GM21723 (cell line): ENCODE measurements at regions not wholly inside any gene's neighbourhood (a gene's known extent, or its start where the extent isn't known, plus 50 kb on each side); places are given as distances from the start of the nearest gene placed in this dataset.
"Not testable (repeated sequence)": the region's sequence is repeated elsewhere in the genome, so short reads cannot be mapped to it uniquely, and the experiment has no call there.

Experiments used
- ATAC-seq: cut with Tn5 transposase; IDR thresholded peaks from one replicate; pipeline ENCODE4 v1.9.1; 2021; ENCODE audit warnings: mild to moderate bottlenecking, moderate library complexity; ENCODE audit not compliant: unreplicated experiment

DNA sequence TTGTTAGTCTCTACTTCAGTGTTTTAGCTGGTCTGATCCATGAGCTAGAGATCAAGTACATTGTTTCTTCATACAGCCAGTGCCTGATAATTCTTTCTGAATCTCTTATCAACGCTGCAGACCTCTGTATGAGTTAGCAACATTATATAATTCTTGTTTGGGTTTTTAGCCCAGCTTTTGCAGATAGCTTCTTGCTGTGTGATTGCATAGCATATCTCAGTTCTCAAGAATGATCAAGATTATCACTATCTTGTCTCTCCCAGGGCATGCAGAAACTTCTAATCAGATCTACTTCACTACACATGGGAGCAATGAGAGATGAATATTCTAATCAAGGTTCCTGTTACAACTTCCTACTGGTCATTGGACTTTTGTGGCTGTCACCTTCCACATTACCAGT, 158.3 kb downstream of the FAM174A start:
- ATAC-seq: no peak

GRCh38 chr5:100694100-100694499, 158.9 kb downstream of the FAM174A start:
- no peak for ATAC-seq

DNA sequence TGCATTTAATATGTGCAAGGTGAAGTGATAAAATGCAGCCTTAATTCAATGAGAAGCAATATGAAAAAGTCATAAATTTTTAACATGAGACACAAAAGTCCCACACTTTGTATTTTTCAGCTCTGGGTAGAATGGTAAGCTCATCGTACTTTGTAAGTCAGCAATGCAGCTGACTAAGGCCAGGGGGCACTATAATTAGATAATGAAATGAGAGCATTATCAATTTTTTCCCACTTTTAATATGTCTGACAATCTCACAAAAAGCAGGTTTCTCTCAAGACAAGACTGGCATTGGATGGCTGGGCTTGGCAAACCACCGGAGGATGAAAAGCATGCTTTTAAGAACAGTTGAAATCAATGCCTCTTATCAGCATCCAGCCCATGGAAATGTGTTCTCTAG, 162.8 kb downstream of the FAM174A start:
- ATAC-seq: no peak

DNA sequence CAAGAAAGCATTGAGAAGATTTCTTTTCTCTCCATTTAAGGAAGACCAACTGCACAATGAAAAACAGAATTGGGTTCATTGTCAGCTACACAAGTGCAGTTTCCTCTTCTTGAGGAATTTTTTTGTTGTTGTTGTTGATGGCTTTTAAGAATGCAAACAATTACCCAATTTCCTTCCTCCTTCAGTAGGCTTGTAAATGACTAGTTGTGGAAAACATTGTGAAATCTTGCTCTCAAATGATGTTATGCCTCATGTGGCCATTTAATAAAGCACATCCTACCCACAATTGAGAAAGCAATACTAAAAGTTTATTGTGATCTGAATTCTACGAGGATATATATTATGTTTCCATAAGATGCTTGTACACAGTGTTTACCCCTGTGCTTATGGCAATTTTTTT, 171.6 kb downstream of the FAM174A start:
- ATAC-seq: peak; percentile 83

DNA sequence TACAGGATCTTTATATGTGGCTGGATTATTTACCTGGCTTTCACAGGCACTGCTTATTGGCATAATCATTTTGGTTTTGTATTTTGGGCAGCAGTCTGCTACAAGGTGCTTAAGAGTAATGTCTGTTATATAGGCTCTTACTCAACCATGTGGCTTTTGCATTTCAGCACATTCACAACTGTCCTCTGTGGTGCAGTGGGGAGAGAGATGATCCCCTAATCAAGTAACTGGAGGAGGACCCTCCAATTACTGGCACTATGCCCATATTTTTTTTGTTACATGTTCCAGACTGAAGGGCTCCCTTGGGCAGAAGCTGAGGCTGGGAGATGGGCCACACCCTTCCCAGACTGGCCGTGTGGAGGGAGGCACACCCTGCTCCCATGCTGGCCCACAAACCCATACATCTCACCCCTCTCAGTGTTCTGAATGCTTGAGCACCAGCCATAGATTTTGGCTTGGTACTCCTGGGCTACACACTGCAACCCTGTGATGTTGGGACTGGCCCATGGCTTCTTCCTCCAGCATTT, 173.5 kb downstream of the FAM174A start:
- no peak for ATAC-seq

DNA sequence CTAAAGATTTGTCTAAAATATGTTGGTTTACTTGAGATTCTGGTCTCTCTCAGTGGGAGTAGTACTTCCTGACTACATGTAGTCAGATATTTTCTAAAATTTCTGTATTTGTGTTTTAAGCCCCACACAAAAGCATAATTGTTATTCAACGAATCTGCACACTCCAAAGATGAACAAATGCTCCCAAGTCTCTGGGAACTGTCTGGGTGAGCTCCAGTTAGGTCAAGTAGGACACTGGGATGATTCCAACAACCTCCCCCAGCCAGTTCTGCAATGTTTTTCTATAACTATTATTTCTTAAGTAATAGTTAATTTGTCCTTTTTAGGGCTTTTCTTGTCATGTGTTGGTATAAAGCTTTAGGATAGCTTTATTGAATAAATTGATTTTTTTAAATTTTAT, 174.6 kb downstream of the FAM174A start:
- ATAC-seq: no peak

- ATAC-seq: not testable (repeated sequence)
Observed at GRCh38 chr5:100714780-100715179, 179.6 kb downstream of the FAM174A start.

GRCh38 chr5:100722657-100723056, 180.4 kb downstream of the ST8SIA4 start:
- ATAC-seq: no peak

DNA sequence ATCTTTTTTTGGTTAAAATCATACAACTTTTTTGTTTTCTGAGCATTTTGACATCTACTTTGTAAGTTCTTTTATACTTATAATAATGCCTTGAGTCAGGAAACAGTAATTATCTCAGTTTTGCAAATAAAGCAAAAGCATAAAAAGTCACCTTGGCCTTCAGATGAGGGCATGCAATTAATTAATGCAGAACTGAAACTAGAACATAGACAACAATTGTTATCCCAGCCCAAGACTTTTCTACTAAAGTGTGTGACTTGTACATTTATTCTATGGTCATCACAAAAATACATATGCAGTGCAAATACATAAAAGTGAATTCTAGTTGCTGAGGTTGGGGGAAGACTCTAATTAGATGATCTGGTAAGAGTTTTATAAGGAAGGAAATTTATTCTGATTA, 179.9 kb downstream of the ST8SIA4 start:
- ATAC-seq: no peak

GRCh38 chr5:100726116-100726515, 177.0 kb downstream of the ST8SIA4 start:
- no peak for ATAC-seq

- peak; percentile 98 for ATAC-seq
Observed at GRCh38 chr5:100731768-100732167, 171.3 kb downstream of the ST8SIA4 start.

- peak; percentile 94 for ATAC-seq
Observed at GRCh38 chr5:100746730-100747129, 156.4 kb downstream of the ST8SIA4 start.

GRCh38 chr5:100749771-100750284, 153.3 kb downstream of the ST8SIA4 start:
- ATAC-seq: no peak

- no peak for ATAC-seq
Observed at GRCh38 chr5:100755435-100755834, 147.6 kb downstream of the ST8SIA4 start.
